HG03565 (cell line): ENCODE measurements at regions not wholly inside any gene's neighbourhood (a gene's known extent, or its start where the extent isn't known, plus 50 kb on each side); places are given as distances from the start of the nearest gene placed in this dataset.
"Not testable (repeated sequence)": the region's sequence is repeated elsewhere in the genome, so short reads cannot be mapped to it uniquely, and the experiment has no call there.

ENCODE experiments used
- ATAC-seq: cut with Tn5 transposase; IDR thresholded peaks from one replicate; pipeline ENCODE4 v1.9.1; 2021; ENCODE audit warnings: mild to moderate bottlenecking, moderate library complexity; ENCODE audit not compliant: unreplicated experiment

DNA sequence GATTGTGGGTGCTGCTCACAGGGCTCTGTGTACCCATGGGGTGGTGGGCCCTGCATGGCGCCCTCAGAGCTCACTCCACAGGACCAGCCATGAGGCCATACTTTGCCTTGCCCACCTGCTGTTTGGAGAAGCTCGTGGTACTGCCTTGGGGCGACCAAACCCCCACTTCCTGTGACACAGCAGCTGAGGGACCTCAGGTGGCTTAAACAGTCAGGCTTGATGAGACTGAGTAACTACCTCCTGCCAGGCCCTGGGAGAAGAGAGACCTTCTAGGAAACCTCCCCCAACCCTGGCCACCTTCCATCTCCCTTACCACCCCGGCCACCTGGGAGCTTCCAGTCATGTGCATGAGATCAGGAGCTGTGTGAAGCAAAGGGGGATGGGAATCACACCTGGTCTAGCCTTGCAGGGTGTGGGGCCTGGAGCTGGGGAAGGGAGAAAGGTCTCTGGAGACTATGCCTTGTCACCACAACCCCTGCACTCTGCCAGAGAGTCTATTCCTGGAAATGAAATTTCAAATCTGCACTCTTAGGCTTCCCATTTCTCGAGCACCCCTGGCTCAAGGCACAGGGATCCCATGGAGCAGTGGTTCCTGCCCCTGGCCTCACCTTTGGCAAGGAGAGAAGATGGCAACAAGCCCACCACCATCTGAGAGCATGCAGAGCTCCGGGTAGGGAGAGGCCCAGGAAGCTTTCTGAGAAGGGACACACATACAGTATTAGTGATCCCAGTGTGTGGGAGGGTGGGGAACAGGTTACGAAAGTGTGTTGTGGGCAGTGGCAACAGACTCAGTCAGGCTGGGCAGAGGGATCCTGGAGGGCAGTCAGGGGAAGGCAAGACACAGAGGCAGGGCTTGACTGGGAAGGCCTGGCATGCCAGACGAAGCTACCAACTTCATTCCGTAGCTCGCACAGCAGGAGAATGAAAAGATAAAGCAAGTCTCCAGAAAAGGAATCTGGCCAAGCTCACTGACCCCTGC is 125.0 kb downstream of the URI1 start:
- no peak for ATAC-seq

DNA sequence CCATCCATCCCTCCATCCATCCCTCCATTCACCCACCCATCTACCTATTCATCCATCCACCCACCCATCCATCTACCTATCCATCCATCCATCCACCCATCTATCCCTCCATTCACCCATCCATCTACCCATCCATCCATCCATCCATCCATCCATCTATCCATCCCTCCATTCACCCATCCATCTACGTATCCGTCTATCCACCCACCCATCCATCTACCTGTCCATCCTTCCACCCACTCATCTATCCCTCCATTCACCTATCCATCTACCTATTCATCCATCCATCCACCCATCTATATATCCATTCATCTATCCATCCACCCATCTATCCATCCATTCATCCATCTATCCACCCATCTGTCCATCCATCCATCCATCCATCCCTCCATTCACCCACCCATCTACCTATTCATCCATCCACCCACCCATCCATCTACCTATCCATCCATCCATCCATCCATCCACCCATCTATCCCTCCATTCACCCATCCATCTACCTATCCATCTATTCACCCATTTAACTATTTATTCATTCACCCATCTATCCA is 126.0 kb downstream of the URI1 start:
- not testable (repeated sequence) for ATAC-seq

DNA sequence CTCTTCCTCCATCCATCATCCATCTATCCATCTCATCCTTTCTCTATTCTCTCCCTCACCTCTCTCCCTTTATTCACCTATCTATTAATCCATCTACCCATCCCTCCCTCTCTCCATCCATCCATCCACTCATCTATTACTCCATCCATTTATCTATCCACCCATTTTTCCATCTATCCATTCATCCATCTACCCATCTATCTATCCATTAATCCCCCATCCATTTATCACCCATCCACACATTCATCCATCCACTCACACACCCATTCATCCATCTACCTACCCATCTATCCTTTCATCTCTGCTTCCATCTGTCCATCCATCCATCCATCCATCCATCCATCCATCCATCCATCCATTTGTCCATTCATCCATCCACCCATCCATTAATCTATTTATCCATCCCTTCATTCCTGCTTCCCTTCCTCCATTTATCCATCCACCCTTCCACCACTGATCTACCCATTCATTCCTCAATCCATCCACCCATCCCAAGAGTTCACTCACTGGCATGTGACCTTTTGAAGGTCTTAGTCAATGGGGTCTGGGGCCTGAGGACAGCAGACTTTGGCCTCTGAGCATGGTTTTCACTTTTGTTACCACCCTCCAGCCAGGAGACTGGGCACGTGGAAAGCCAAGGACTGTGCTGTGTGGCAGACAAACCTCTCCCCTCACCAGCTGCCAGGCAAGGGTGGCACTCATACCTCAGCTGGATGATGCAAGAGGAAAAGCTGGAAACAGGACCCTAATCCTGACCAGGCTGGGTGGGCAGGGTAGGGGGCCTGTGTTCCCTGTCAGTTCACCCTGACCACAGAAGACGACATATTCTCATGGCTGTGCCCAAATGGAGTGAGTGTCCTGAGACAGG is 126.7 kb downstream of the URI1 start:
- no peak for ATAC-seq

DNA sequence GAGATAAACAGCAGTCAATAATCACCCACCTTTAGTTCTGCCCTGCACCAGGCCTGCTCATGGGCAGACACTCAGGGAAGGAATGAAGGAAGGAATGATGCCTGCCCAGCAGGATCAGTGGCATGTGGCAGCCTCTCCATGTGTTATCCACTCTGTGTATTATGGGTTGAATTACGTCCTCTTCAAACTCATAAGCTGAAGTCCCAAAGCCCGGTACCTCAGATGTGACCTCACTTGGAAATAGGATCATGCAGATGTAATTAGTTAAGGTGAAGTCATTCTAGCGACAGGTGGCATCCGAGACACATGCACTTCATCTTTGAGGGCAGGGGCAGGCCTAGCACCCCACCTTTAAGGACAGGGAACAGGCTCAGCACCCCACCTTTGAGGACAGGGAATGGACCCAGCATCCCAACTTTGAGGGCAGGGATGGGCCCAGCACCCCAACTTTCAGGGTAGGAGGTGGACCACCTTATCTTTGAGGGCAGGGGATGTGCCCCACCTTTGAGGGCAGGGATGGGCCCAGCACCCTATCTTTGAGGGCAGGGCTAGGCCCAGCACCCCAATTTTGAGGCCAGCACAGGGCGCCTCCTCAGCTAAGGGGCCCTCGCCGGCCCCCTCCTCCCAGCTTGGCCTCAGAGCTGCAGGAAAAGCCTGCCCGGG is 127.6 kb downstream of the URI1 start:
- no peak for ATAC-seq

DNA sequence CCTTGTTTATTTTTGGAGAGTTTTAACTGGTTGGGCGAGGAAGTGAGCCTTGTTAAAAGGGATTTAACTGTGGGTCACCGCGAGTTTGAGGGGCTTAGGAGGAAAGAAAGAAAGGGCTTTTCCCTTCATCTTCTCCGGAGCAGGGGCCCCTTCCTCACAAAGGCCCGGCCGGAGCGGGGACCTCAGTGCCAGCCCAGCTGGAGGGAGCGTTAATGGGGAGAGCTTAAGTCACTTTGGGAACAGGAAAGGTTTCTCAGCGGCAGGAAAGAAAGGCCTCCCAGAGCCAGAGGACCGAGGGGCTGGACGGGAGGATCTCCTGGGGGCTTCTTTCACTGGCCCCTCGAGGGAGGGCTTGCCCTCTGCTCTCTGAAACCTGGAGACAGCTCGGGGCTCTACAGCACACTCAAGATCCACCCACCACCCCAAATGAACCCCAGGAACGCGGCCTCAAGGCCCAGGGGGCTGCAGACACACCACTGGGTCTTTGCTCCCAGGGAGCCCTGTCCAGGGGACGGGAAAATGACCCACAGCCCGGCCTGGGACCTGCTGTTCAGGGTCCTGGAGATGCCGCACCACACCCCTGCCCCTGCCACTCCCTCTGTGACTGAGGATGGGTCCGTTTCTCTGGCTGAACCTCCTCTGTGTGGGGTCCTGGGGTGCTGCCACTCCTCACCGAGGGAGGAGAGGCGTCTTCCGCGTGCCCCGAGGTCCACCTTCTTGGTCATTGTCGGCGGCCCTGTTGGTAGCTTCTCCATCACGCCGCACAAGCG is 128.3 kb downstream of the URI1 start:
- ATAC-seq, result no peak

DNA sequence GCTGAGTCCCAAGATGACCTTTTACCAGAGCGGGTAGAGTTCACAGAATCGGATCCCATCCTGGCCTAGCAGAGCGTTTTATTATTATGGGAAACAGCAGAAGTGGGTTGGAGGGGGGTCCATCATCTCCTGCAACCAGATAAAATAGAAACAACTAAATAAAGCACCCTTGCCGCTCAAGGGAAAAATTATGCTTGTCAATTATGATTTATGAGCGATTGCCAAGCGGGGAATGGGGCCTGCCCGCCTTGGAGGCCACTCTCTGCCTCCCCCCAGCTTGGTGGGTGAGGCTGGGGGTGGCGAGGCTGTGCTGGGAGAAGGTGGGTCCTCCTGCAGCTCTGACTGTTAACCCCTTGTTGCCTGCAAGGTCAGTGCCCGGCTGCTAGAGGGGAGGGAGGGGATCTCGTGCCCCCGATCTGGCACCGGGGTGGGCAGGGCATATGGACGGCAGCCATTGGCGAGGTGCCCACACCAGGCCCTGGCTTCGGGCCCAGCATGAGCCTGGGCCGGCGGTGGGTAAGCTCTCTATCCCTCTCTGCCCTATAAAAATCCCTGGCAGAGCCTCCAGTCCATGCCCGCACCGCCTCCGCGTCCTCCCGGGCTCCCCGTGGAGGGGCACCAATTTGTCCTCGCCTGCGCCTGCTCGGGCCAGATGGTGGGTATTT is 129.1 kb downstream of the URI1 start:
- ATAC-seq, result no peak

DNA sequence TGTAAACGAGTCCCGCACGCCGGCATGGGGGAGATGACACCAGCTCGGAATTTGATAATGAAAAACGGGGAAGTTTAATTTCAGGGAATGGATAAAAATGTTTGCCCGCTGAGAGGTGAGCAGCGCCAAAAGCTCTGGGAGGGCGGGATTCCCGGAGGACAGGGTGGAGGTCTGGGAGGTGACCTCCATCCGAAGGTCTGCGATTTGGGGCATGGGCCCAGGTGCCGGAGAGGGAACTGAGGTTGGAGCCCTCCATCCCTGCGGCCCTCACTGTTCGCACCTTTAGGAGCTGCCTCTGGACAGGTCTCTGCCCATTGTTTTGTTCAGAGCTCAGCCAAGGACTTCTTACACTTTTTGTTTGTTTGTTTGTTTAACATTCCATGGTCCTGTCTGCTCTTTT is 129.8 kb downstream of the URI1 start:
- ATAC-seq, result no peak

DNA sequence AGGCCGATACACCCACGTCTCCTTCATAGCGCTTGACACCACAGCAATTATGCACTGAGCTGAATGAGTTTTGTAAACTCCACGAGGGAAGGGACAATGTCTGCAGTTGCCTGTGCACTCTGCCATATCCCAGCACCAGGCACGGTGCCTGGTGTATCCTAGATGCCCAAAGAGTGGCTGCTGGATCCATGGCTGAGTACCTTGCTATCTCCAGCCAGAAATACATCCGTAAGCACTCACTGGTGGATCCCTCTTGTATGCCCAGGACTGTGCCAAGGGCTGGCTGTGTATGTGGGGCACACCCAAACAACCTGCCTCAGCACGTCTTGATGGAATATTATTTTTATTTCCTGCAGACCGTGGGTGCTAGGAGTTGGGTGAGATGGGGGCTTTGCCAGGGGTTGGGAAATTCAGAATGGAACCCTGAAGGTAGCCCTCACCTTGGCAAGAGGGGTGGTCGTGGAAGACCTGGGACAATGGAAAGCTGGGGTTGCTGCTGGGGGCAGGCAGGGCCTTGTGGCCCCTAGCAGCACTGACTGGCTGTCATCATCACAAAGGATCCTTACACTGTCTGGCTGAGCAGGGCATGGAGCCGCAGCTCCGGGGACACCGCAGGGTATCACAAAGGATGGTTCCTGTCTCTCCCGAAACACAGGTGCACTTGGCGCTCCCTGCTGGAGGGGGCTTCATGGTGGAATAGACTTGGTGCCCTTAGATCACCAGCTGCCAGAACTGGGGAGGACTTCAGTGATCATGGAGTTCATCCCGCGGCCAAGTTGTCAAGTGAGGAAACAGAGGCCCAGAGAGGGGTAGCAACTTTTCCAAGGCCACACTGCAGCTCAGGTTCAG is 131.3 kb downstream of the URI1 start:
- ATAC-seq, result no peak

DNA sequence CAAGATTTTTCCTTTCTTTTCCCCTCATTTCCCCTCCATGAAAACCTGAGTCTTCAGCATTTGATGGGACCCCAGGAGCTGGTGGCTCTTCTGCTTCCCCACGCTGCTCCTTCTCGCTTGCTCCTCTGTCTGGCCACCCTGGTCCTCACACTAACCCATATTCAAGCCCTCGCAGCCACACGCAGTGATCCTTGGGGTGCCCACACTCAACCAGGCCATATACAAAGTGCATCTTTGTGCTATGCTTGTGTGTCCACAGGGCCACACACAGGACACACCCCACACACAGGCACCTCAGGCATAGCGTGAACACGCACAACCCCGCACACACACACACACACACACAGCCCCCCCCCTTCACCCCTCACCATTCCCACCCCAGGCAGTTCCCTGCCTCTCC is 132.1 kb downstream of the URI1 start:
- ATAC-seq, result no peak

DNA sequence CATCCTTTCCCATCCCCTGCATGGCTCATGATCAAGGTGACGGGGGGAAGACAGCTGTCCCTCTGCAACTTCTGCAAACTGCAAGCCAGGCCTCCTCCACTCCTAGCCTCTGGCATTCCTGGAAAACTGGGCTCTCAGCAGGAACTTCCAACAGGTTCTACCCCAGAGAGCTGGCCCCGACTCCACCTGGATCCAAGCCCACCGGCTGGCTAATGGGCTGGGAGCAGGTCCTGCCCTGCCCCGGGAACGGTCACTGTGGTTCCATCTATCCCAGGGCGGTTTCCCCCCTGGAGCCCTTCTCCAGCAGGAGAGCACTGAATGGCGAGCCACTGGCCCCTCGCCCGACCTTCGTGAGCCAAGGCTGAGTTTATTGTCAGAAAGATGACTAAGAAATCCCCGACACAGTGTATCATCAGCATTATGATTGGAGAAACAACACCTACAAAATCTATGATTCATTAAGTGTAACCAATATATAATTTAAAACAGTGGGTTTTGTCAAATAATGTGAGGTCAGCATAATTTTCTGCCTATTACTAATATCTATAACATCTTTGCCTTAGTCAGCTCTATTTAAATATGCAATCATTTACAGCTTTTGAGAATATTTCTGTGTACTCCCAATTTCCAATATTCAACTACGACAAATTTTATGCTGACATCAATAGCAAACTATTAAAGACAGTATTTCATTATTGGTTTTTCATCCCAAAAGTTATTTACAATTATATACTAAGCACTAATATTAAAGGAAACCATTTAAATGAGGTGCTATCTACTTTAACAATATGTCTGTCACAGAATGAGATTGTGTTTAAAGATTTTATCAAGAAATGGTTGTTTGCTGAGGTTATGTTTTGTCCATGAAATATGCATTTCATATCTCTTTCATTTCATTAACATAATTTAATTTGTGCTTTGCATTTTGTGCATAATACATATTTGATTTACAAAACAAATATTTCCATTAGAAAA is 133.0 kb downstream of the URI1 start:
- no peak for ATAC-seq

DNA sequence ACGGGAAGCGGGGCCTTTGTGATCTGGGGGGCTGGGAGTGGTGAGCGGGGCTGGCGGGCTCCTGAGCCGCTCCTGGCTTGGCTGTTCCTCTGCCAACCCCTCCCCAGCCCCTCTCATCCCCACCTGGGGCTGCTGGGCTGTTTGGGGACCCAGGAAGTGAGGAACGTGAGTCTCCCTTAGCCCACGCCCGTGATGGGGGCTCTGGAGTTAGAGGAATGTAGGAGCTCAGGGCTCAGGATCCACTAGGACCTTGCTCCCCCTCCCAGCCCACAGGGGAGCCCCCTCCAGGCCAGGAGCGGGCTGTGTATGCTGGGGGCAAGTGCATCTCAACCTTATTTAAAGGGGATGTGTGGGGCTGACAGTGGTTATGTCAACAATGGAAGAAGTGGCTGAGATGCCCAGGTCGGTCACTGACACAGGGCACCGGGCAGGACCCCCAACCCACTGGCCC is 134.1 kb downstream of the URI1 start:
- no peak for ATAC-seq

DNA sequence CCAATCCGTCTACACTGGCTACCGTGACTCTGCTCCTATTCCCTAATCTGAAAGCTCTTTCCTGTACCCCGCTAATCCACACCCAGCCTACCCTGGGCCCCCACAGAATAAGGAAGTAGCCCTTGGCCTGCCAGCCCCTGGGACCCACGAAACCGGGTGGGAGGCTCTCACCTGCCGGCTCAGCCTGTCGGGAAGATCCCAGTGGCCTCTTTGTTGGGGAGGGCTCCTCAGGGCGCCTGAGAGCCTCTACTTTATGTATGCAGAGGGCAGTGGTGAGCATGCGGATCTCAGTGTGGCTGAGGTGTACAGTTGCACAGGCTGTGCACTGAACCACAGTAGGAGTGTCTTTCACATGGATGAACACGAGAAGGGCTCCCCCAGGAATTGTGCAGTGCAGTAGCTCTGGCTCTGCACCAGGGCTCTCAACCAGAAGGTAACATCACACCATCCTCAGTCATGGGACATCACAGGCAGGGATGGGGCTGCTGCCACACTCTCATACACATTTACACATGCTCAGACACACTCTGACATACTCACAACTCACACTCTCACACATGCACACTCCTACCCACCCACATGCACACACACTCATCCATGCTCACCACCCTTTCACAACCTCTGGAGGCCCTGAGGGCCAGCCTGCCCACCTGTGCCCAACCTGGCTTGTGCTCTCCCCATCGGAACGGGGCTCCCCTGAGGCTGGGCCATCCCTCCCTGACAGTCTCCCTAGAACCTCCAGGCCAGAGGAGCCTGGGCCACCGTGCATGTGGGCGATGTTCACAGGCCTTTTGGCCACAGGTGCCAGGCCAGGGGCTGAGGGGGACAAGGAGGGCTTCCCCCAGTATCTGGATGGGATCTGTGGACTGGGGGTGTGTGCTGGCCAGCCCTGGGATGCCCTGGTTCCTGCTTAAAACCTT is 135.0 kb downstream of the URI1 start:
- no peak for ATAC-seq

DNA sequence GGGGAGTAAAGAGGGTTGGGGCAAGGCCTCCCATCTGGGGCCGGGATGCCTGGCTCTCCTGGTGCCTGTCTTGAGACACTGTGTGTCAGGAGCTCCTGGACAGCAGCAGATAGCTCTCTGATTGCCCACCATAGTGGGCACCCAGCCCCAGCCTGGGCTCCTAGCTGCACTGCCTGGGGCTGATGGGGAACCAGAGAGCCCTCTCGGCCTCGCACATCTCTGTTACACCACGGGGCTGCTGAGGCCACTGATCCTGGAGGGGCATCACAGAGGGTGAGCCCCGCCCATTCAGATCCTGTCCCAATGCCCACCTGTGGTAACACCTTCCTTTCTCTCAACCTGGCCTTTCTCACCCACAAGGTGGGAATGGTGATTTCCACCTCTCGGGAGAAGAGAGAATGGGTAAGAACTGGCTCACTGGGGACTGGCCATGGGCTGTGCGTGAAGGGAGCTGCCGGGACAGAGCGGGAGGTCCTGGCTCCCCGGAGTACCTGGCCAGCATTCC is 135.9 kb downstream of the URI1 start:
- no peak for ATAC-seq

DNA sequence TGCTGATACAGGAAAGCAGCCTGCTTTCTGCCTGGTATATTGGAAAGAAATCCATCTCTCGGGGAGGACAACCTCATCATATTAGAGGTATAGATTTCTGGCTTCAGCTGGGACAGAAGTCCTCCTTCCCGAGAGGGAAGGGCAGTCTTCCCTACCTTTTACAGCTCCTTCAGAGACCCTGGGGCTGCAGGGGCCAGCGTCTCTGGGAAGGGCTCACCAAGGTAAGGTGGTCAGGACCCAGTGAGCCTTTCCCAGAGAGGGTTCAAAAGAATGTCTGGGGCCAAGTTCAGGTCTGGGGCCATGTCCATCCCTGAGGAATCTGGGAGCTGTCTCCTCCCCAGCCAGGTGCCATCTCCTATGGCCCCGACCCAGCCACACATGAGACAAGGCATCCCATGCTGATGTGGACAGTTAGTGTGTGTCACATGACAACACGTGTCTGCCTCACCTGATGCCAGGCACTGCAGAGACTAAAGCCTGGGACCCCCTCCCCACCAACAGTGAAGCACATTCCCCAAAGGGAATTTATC is 136.4 kb downstream of the URI1 start:
- no peak for ATAC-seq

DNA sequence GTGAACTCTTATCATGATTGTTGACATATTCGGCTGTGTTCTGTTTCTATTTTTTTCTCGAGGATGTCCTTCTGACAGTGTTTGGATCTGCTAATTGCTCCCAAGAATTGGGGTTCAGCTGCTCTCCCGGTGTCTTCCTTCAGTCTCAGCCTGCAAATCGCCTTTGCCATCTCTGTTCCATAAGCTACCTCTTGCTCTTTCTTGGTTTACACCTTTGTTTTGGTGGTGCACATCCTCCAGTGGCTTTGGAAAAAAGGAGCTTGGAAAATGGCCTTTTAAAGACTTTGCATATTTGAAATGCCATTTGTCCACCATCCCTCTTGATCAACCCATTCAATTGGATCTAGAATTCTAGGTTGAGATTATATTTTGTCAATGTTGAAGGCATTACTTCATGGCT is 137.2 kb downstream of the URI1 start:
- ATAC-seq, result no peak

DNA sequence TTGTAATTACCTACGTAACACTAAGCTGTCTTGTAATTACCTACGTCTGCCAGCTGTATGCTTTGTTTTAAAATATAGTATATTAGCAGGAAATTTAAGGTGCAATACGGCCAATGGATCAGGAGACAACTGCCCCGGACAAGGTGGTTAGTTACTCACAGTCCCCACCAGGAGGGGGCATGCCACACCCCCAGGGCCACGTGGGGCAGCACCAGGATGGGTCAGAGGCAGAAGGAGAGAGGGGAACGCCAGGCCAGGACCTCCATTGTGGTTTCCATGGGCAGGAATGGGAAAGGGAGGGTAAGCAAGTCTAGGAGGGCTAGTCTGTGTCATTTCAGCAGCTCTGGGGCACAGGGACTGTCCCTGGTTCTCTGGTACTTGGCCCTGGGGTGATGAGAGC is 140.1 kb downstream of the URI1 start:
- no peak for ATAC-seq
